ENCODE measurements at regions not wholly inside any gene's neighbourhood (a gene's known extent, or its start where the extent isn't known, plus 50 kb on each side); places are given as distances from the start of the nearest gene placed in this dataset.

- H2AFZ ChIP-seq (ENCODE audit: control insufficient read depth, low read depth, low read length), result no peak overlapping the region
- BruUV-seq (replicated peaks), result no TSS peak
- ChIA-PET CTCF (no interaction called here), POLR2A (no interaction called here), SMC1A (ENCODE audit: uncharacterized antibody, unreplicated experiment) (no interaction called here), RAD21 (ENCODE audit: unreplicated experiment) (no interaction called here)
- no peaks in the 10 kb centered on the region for H3K9me3 ChIP-seq (replicated peaks; ENCODE audit: control insufficient read depth, insufficient read depth, low read length)
- DNase-seq (ENCODE audit: low read depth, low spot score) (no peak), FAIRE-seq (no peak), ATAC-seq (no peak)
- H3K27me3 ChIP-seq (replicated peaks in 1 of 2; ENCODE audit: control insufficient read depth in 2 of 2, insufficient read depth in 2 of 2, low read length in 1 of 2), result no peaks in the 10 kb centered on the region; a peak in 2 of 4 replicates
- H3K4me2 ChIP-seq (ENCODE audit: control insufficient read depth, insufficient read depth), result no peak overlapping the region
- no peak overlapping the region for H3K4me3 ChIP-seq
- no peaks in the 10 kb centered on the region for H3K4me1 ChIP-seq (ENCODE audit: control insufficient read depth, insufficient read depth, low read length)
- H3K79me2 ChIP-seq (ENCODE audit: control insufficient read depth, insufficient read depth, low read length), result no peaks in the 10 kb centered on the region
- no peak overlapping the region for H3K9ac ChIP-seq (ENCODE audit: control insufficient read depth, insufficient read depth, low read length)
- H3K36me3 ChIP-seq (ENCODE audit: control insufficient read depth in 2 of 2, insufficient read depth in 2 of 2, low read length in 1 of 2), result no peaks in the 10 kb centered on the region
- intact Hi-C loops (cut with micrococcal nuclease; ENCODE audit: unreplicated experiment) (no loop called here), in situ Hi-C loops (cut with MboI) (no loop called here)
- no peaks in the 10 kb centered on the region for H4K20me1 ChIP-seq (ENCODE audit: control insufficient read depth, insufficient read depth)
- no peak overlapping the region for H3K27ac ChIP-seq (ENCODE audit: control insufficient read depth, insufficient read depth)
- WGBS (ENCODE audit: insufficient coverage, insufficient replicate concordance, low lambda C conversion rate, missing lambda C conversion rate), result 5% methylated on average over 11 of the region's 11 CpGs
- TF ChIP-seq HDAC6 (IDR thresholded peaks at IDR 0.05; ENCODE audit: unreplicated experiment) (no peak), POU2F2 (IDR thresholded peaks at IDR 0.05; ENCODE audit: borderline replicate concordance, low read depth, low read length) (no peak), EP300 (IDR thresholded peaks at IDR 0.05; ENCODE audit: borderline replicate concordance in 1 of 2, control insufficient read depth in 1 of 2, low read depth in 2 of 2, low read length in 2 of 2) (no peak), MTA3 (IDR thresholded peaks at IDR 0.05; ENCODE audit: borderline replicate concordance, low read length) (no peak), CTCF (IDR thresholded peaks at IDR 0.05 in 2 of 3, conservative IDR thresholded peaks at IDR 0.05 in 1 of 3; ENCODE audit: control insufficient read depth in 2 of 3, extremely low read depth in 1 of 3, insufficient read depth in 1 of 3, low read depth in 3 of 3, low read length in 3 of 3) (no peak), ZNF592 (IDR thresholded peaks at IDR 0.05) (no peak), ATF7 (IDR thresholded peaks at IDR 0.05; ENCODE audit: low read depth) (no peak), TCF12 (IDR thresholded peaks at IDR 0.05; ENCODE audit: low read depth, low read length) (no peak), NKRF (conservative IDR thresholded peaks at IDR 0.05) (no peak), HCFC1 (IDR thresholded peaks at IDR 0.05; ENCODE audit: low read length) (no peak), YY1 (IDR thresholded peaks at IDR 0.05; ENCODE audit: low read depth, low read length) (no peak), PAX5 (IDR thresholded peaks at IDR 0.05; ENCODE audit: borderline replicate concordance, low read depth, low read length) (no peak), HDAC2 (IDR thresholded peaks at IDR 0.05) (no peak), IKZF1 (conservative IDR thresholded peaks at IDR 0.05) (no peak)
These were observed 135.4 kb downstream of the BAMBI start for GRCh38 chr10:28812384-28813372.

All from GM12878 (cell line).